DMS153 (cell line): ENCODE measurements at regions not wholly inside any gene's neighbourhood (a gene's known extent, or its start where the extent isn't known, plus 50 kb on each side); places are given as distances from the start of the nearest gene placed in this dataset.
A peak's percentile ranks its signal among the peaks of the same experiment; 100 is the strongest.

Source experiments
- DNase-seq: peaks from one replicate; lab custom pipeline; 2025; lab: John Stamatoyannopoulos, UW

DNA sequence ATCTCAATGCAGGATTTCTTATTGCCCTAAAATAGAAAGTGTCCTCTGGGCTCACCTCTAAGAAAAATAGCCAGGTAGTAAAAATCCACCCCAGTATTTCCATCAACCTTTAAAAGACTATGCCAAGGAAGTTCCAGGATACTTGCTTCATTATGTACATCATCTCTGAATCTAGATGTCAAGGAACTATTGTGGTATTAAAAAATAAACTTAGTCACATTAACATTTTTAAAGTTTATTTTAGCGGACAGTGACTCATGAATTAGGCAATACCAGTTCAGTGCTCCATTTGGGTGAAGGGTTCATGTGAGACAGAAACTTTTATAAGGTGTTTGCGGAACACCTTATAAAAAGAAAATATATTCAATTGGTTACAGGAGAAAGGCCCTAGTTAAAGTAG, 209.2 kb downstream of the ADAM29 start:
- DNase-seq, result no peak

DNA sequence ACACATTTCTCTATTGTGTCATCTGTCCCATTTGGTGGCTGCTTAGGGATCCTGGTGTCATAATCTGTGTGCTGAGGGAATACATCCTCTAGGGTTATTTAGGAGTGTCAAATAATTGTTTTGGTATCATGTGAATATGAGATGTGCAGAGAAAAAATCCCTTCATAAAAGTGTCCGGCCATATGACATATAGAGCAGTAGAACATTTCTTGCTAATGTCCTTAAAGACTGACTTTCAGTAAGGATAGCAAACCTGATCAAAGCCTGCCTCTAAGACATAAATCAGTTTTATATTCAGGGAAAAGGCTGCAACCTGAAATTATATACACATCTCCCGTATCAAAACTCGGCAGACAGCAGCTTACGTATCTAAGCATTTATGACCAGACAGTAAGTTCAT, 211.6 kb downstream of the ADAM29 start:
- no peak for DNase-seq

DNA sequence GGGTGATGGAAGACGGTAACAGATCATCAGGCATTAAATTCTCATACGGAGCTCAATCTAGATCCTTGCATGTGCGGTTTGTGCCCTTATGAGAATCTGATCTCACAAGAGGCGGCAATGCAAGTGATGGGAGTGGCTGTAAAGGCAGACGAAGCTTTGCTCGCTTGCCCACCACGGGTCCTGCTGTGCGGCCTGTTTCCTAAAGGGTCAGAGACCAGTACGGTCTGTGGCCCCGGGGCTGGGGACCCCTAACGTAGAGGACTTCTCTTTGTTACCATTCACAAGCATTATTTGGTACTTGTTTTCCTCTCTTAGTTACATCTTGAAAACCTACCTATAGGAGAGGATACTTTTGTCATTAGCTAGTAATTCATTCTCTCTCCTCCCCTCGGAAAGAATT, 221.0 kb downstream of the ADAM29 start:
- DNase-seq, result no peak

DNA sequence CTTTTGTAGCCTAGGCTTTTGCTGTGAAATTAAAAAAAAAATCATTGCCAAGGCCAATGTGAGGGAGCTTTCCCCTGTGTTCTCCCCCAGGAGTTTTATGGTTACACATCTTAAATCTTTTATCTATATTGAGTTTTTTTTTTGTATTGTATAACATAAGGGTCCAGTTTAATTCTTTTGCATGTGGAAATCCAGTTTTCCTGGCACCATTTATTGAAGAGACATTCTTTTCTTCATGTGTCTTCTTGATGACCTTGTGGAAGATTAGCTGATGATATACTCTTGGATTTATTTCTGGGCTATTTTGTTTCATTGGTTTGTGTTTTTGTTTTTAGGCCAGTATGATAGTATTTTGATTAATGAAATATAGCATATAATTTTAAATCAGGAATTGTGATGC, 225.0 kb downstream of the ADAM29 start:
- DNase-seq, result no peak

DNA sequence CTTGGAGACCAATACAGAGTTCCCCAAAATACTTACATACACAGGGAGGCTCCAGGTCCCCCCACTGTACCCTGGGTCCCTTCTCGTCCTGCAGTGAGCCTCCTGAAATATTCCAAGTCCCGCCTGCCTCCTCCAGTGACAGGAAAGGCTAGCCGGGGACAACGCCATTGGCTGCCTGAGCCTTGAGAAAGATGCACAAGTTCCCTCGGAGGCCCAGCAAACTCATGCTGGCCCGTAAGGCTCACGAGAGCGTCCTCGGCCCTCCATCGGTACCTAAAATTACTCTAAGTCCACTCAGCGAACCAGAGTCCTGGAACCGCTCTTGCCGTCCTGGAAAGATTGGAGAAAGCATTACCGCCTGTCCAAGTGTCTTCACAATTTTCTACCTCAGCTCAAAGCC, 228.6 kb downstream of the ADAM29 start:
- no peak for DNase-seq

DNA sequence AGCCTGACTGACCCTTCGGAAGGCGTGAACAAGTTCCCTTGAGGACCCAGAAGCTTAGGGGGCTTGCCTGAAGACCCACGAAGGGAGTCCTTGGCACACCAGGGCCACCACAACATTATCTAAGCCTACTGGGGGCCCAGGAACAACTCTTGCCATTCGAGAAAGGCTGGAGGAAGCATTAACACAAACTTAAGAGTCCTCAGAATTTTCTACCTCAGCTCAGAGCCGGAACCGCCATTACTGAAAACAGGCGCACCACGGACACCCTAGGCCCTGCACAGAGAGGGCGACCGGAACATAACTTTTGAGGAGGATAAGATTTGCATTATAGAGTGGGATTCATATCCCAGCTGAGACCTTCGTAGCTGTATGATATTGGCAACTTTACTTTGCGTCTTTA, 229.1 kb downstream of the ADAM29 start:
- no peak for DNase-seq

DNA sequence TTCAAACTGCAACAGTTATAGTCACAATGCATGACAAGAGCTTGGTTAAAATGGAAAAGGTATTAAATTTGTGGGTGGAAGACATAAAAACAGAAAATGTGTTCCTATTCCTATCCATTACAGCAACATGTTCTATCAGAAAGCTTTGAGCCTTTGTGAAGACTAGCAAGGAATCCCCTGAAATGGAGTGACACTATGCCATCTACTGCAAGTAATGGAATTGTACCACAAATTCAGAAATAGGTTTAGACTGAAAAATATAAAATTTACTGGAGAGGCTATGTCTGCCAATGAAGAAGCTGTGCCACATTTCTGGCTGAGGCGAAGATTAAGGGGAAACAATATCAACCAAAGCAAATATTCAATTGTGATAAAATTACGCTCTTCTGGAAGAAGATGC, 247.9 kb downstream of the ADAM29 start:
- no peak for DNase-seq

DNA sequence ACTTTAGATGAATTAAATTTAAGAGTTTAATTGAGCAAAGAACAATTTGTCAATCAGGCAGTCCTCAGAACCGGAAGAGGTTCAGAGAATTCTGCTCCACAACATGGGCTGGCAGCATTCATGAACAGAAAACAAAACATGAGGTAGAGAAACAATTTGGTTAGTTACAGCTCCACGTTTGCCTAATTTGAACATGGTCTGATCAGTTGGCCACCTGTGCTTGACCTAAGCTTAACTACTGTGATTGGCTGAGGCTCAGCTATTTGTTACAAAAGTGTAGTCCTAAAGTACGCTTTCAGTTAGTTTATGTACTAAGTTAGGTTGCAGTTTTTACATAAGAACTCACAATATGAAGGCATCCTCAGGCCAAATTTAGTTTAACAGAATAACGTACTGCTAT, 258.6 kb downstream of the ADAM29 start:
- DNase-seq, result no peak

DNA sequence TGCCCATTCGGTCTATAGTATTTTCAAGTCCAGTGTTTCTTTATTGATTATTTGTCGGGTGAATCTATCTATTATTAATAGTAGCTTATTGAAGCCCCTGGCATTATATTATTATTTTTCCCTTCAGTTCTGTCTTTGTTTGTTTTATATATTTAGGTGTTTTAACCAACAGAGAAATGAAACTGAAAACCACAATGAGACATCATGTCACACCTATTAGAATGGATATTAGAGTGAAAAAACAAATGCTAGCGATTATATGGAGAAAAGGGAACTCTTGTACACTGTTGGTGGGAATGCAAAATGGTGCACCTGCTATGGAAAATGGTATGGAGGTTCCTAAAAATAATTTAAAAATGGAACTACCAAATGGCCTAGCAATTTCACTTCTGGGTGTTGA, 272.5 kb downstream of the ADAM29 start:
- DNase-seq, result no peak

DNA sequence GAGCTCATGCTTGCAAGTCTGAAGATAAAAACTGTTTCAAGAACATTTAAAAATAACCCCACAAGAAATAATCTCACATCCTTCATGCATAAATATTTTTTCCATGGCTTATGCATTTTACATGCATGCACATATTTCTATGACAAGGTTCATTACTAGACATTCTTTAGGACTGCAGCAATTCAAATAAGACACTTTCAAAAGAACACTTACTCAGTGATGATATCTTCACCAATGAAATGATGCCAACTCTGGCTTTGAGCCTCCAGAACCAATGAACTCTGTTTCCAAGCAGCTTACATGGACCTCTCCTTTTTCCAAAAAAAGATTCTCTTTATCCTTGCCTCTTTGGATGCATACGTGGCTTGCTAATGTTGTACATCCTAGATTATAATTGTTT, 279.9 kb downstream of the ADAM29 start:
- no peak for DNase-seq

DNA sequence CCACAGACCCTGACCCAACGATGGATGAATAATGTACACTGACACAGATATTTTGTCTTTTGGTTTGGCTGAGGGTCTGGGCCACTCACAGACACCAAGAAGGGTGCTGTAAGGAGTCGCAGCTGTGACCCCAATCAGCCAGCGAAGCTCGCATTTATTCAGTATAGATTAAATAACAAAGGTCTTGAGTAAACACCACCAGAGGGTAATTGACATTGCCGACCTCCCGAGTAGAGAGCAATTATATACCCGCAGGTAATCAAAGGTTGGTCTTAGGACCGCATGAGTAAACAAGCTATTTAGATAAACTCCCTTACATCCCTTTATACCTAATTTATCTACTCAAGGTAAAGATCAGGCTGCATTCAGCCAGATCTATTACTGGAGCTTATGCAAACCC, 297.1 kb downstream of the ADAM29 start:
- no peak for DNase-seq

DNA sequence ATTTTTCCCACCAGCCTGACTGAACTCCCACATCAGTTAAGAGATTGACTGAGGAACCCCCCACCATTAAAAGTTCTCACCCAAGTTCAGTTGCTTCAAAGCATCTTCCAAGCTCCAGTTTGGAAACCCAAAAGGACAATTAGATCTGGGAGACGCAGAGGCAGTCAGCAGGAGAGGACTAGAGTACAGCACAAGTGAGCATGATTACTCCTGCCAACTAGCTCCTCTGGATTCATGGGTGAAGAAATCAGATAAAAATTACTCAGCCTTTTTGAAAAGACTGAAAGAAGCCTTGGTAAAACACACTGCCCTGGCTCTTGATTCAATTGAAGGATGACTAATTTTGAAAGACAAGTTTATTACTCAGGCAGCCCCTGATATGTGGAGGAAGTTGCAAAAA, 297.5 kb downstream of the ADAM29 start:
- no peak for DNase-seq

DNA sequence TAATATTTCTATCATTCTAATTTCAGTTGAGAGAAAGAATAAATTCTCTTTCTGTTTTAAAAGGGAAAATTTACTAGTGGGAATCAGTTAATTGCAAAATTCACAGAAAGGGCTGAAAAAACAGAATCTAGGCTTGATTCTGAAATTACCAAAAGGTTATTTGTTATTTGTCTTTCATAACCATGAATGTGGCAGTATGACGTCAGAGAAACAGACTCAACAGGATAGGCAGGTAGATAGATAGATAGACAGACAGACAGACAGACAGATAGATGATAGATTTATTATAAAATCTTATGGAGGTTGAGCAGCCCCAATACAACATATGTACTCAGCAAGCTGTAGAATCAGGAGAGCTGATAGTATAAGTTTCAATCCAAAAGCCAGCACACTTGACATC, 311.0 kb downstream of the ADAM29 start:
- DNase-seq, result no peak

DNA sequence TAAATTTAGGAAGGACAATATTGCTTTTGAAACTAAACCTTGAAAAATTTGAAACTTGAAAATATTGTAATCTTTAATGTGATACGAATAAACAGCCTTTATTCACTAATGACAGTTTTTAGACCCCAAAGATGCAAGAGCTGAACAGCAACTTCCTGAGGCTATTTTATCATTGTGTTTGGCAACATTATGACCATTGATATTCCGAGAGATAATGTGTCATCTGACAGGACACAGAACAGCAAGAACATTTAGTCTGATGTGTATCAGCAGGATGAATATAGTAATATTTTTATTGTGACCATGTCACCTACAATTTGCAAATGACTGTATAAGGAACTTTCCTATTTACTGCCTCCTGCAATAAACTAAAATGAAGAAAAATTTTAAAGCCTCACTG, 316.0 kb downstream of the ADAM29 start:
- DNase-seq, result no peak

DNA sequence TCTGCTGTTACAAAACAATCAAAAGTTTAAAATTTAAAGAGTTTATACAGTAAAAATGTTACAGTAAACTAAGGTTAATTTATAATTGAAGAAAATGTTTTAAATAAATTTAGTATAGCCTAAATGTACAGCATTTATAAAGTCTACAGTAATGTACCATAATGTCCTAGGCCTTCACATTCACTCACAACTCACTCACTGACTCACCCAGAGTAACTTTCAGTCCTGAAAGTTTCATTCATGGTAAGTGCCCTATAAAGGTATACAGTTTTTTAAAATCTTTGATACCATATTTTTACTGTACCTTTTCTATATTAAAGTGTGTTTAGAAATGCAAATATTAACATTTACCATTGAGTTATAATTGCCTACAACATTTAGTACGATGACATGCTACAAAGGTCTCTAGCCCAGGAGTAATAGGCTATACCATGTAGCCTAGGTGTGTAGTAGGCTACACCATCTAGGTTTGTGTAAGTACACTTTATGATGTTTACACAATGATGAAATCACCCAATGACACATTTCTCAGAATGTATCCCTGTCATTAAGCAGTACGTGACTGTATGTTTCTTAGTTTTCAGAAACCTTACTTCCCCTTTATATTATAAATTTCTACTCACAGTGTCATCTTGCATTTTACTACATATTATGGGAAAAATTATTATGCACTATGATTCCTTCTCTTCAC, 320.8 kb downstream of the ADAM29 start:
- peak; percentile 72 for DNase-seq

DNA sequence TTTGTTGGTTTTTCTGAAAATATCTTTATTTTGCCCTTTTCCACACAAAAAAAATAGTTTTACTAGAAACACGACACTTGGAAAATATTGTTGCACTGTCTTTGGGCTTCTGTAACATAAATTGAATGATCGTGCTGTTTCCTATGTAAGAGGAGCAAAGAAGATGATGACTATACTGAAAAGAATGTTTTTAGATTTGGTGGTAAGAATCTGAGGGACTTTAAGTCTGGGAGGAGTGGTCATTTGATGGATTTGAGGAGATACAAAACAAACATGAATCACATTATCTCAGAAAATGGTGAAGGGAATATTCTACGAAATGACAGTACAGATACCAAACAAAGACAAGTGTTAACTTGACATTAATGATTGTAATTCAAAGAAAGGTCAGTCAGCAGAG, 328.8 kb downstream of the ADAM29 start:
- no peak for DNase-seq

DNA sequence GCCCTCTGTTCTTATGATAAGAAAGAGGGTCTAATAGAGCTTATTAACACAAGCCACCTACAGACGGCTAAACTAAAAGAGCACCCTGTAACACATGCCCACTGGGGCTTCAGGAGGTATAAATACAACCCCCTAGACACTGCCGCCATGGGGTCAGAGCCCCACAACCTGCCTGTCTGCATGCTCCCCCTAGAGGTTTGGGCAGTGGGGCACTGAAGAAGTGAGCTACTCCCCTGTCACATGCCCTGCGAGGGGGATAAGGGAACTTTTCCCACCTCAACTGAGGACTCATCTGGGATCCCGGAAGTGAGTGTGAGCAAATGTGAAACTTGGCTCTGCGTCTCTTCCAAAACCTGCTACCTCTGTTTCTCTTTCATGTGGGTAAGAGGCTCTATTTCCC, 334.5 kb downstream of the ADAM29 start:
- no peak for DNase-seq

DNA sequence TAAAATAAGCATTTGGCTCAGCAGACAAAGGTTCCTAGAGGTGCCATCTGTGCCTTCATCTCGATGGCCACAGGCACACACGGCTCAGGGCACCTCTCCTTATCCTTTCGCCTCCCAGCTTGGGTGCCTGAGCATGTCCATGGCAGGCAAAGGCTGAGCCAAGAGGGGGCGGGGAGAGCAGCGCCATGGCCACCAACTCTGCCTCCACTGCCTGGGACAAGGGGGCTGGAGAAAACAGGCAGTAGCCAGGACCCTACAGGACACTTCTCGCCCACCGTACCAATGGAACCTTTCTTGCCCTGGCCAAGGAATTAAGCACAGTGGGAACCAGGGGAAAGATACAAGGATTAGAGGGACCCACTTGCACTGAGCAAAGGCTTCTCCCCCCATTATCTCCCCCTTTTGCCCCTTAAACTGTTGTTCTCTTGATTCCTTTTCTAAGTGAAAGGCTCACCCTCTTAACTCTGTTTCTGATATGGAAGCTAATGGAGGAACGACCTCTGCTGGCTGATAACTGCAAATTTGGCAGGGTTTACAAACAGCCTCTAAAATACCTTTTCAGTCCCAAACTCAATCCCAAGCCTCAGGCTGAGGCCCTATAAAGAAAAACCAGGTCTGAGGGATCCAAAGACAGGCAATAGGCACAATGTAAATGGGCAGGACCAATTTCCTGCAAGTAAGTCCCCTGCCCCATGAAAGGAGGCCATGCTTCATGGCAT, 335.2 kb downstream of the ADAM29 start:
- no peak for DNase-seq

DNA sequence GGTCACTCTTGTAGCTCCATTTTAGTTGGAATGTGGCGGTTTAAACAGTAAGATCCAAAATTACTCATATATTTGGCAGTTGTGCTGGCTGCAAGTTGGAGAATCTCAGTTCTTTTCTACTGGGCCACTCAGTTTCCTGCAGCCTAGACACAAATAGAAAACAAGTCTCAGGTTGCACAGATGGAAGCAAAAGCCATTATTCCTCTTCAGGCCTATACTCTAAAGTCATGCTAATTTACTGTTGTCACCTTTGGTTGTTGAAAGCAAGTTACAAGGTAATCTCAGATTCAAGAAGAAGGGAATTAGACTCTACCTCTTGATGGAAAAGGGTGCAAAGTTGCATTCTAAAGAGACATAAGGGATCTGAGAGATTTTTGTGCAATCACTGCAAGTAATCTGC, 345.4 kb downstream of the ADAM29 start:
- DNase-seq, result no peak

DNA sequence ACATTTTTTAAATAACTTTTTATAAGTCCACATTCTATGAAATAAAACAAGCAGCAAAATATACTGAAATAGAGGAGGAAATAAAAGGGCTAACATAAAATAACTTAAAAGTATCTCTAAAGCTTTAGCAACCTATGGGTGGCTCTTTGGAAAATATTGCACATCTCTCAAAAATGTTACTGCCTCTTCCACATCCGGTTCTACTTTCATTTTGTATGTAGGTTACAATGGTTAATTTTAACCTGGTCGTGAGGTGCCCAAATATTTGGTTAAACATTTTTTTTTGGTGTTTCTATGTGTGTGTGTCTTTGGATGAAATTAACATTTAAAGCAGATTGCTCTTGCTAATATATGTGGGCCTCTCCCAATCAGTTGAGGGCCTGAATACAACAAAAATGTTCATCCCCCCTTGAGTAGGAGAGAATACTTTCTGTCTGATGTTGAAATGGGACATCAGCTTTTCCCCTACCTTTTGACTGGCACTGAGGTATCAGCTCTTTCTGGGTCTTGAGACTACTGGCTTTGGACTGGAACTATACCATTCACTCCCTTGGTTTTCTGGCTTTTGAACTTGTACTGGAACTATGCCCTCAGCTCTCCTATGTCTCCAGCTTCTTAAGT, 353.0 kb downstream of the ADAM29 start:
- DNase-seq, result no peak

DNA sequence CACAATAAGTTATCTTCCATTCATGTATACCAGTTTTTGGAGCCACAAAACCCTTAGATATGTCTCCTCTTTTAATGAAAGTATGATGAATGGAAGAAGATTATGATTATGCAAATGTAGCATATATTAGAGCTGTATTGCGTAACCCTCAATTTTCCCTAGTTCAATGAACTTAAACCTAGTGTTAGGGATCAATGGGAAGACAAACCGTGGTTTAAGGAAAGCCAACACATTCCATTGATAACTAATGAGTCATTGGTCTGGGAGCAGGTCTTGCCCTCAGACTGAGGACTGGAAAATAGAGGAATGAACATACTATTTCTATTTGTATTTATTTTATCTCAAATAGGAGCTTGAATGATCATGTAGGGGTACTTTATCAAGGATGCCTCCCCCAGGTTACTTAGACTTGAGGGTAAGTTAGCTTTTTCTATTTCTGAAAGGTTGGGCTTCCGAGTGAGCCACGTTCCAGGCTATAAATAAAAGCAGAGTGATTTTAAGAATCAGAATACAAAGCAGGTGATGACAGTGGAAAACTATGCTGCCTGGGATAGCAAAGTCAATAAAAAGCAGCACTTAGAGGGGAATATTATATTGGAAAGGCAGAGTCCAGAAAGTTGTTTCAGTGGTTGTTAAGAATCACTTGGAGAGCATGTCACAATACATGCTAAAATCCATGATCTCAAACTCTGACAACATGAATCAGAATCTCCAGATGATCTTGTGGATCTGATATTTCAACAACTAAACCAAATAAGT, 356.0 kb downstream of the ADAM29 start:
- no peak for DNase-seq

DNA sequence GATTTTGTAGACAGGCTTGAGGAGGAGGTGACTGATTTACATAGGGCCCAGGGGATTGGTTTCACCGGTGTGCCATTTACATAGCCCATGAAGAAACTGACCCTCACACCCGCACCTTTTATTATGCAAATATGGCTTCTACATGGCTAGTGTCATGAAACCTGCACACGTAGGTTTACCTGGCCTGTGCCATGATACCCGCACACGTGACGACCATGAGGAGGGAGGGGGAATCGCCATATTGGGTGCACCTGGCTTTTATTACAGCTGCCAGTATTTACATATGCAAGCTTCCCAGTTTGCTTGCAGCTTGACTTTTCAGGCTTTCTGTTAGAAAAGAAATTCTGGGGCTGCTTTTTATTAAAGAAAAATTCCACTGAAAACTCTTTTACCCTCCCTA, 359.7 kb downstream of the ADAM29 start:
- DNase-seq, result peak; percentile 68

DNA sequence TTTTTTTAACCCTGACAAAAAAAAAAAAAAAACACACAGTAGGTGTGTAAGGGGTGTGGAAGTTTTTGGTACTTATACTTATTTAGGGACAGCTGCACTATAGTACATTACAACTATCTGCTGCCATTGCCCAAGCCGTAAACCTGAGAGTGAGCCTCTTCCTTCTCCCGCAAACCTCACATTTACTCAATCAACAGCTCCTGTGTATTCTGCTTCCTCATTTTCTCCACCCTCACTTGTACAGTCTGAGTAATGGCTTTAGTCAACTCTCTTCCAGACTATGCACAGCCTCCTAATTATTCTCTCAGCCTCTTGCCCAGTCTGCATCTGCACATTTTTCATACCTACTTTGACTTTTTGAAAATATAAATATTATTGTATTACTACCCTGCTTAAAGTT, 362.0 kb downstream of the ADAM29 start:
- no peak for DNase-seq
